ENCODE measurements at regions not wholly inside any gene's neighbourhood (a gene's known extent, or its start where the extent isn't known, plus 50 kb on each side); places are given as distances from the start of the nearest gene placed in this dataset.
A peak's percentile ranks its signal among the peaks of the same experiment; 100 is the strongest.

GRCh38 chr1:170461291-170461747 is 70.6 kb upstream of the GORAB start:
- H3K27me3 ChIP-seq (ENCODE audit: insufficient read depth, low read depth, low read length): no peaks in the 10 kb centered on the region
- no peaks in the 10 kb centered on the region for H3K9me3 ChIP-seq (ENCODE audit: low read length)
- no peak overlapping the region for H3K4me3 ChIP-seq (ENCODE audit: low read length)
- H3K9ac ChIP-seq (ENCODE audit: low read length): no peak overlapping the region
- TF ChIP-seq EP300 (conservative IDR thresholded peaks at IDR 0.05; ENCODE audit: poor library complexity, severe bottlenecking) (peak; percentile 43), TAF1 (IDR thresholded peaks at IDR 0.05; ENCODE audit: low read depth) (no peak), EZH2 (IDR thresholded peaks at IDR 0.05; ENCODE audit: borderline replicate concordance, insufficient read depth, low read length, poor library complexity, severe bottlenecking) (no peak), POLR2AphosphoS5 (IDR thresholded peaks at IDR 0.05) (peak; percentile 42), MXI1 (conservative IDR thresholded peaks at IDR 0.05; ENCODE audit: poor library complexity, severe bottlenecking) (no peak), SMC3 (conservative IDR thresholded peaks at IDR 0.05; ENCODE audit: poor library complexity) (no peak), CTCF (IDR thresholded peaks at IDR 0.05; ENCODE audit: poor library complexity, severe bottlenecking) (no peak), REST (IDR thresholded peaks at IDR 0.05; ENCODE audit: borderline replicate concordance) (peak; percentile 81), RAD21 (conservative IDR thresholded peaks at IDR 0.05) (no peak)
- no peak overlapping the region for H3K4me2 ChIP-seq (ENCODE audit: low read length)
- no peaks in the 10 kb centered on the region for H3F3A ChIP-seq (ENCODE audit: insufficient read depth, low read length, poor library complexity, severe bottlenecking)
- H4K20me1 ChIP-seq (ENCODE audit: insufficient read depth): no peaks in the 10 kb centered on the region
- no peaks in the 10 kb centered on the region for H3K9me2 ChIP-seq (ENCODE audit: insufficient read depth, low read length)
- no peaks in the 10 kb centered on the region for H3K79me2 ChIP-seq (replicated peaks; ENCODE audit: insufficient read depth, low read length)
- no peaks in the 10 kb centered on the region for H3K36me3 ChIP-seq (ENCODE audit: insufficient read depth, low read length)
- no peak overlapping the region for H2AFZ ChIP-seq (ENCODE audit: low read depth, low read length)
- H3K27ac ChIP-seq (ENCODE audit: low read length): no peak overlapping the region

- no peak overlapping the region for H2AFZ ChIP-seq (ENCODE audit: low read depth, low read length)
- TF ChIP-seq TAF1 (IDR thresholded peaks at IDR 0.05; ENCODE audit: low read depth) (no peak), RAD21 (conservative IDR thresholded peaks at IDR 0.05) (no peak), EP300 (conservative IDR thresholded peaks at IDR 0.05; ENCODE audit: poor library complexity, severe bottlenecking) (no peak), CTCF (IDR thresholded peaks at IDR 0.05; ENCODE audit: poor library complexity, severe bottlenecking) (no peak), EZH2 (IDR thresholded peaks at IDR 0.05; ENCODE audit: borderline replicate concordance, insufficient read depth, low read length, poor library complexity, severe bottlenecking) (no peak), REST (IDR thresholded peaks at IDR 0.05; ENCODE audit: borderline replicate concordance) (no peak), MXI1 (conservative IDR thresholded peaks at IDR 0.05; ENCODE audit: poor library complexity, severe bottlenecking) (no peak), SMC3 (conservative IDR thresholded peaks at IDR 0.05; ENCODE audit: poor library complexity) (no peak)
These were observed 70.1 kb upstream of the GORAB start for GRCh38 chr1:170461762-170462384.

More at GRCh38 chr1:170461762-170462384, 70.1 kb upstream of the GORAB start:
- H3K79me2 ChIP-seq (replicated peaks; ENCODE audit: insufficient read depth, low read length): no peaks in the 10 kb centered on the region
- no peaks in the 10 kb centered on the region for H3K27me3 ChIP-seq (ENCODE audit: insufficient read depth, low read depth, low read length)
- H3K9ac ChIP-seq (ENCODE audit: low read length): no peak overlapping the region
- no peaks in the 10 kb centered on the region for H3K9me3 ChIP-seq (ENCODE audit: low read length)
- H3K4me3 ChIP-seq (ENCODE audit: low read length): no peak overlapping the region
- no peaks in the 10 kb centered on the region for H3F3A ChIP-seq (ENCODE audit: insufficient read depth, low read length, poor library complexity, severe bottlenecking)
- H3K9me2 ChIP-seq (ENCODE audit: insufficient read depth, low read length): no peaks in the 10 kb centered on the region
- no peaks in the 10 kb centered on the region for H3K36me3 ChIP-seq (ENCODE audit: insufficient read depth, low read length)
- no peak overlapping the region for H3K4me2 ChIP-seq (ENCODE audit: low read length)
- no peak overlapping the region for H3K27ac ChIP-seq (ENCODE audit: low read length)
- no peaks in the 10 kb centered on the region for H4K20me1 ChIP-seq (ENCODE audit: insufficient read depth)

Data from neural cell (in vitro differentiated cells).